HG03159 (cell line): ENCODE measurements at regions not wholly inside any gene's neighbourhood (a gene's known extent, or its start where the extent isn't known, plus 50 kb on each side); places are given as distances from the start of the nearest gene placed in this dataset.

Source experiments
- ATAC-seq: cut with Tn5 transposase; IDR thresholded peaks from one replicate; pipeline ENCODE4 v1.9.1; 2021; ENCODE audit warnings: mild to moderate bottlenecking, moderate library complexity; ENCODE audit not compliant: unreplicated experiment

- ATAC-seq: no peak
Observed at GRCh38 chr1:36743286-36744005, 260.7 kb upstream of the CSF3R start.

- ATAC-seq: no peak
Observed at GRCh38 chr1:36741066-36741465, 258.4 kb upstream of the CSF3R start.

GRCh38 chr1:36740446-36740845 is 257.7 kb upstream of the CSF3R start:
- ATAC-seq: no peak

GRCh38 chr1:36739703-36740289 is 257.1 kb upstream of the CSF3R start:
- no peak for ATAC-seq

- ATAC-seq: no peak
Observed at GRCh38 chr1:36738245-36738644, 255.5 kb upstream of the CSF3R start.

GRCh38 chr1:36737767-36738166 is 255.1 kb upstream of the CSF3R start:
- no peak for ATAC-seq

GRCh38 chr1:36737038-36737555 is 254.4 kb upstream of the CSF3R start:
- ATAC-seq: no peak

- ATAC-seq: no peak
Observed at GRCh38 chr1:36735939-36736730, 253.4 kb upstream of the CSF3R start.

- ATAC-seq: no peak
Observed at GRCh38 chr1:36735436-36735835, 252.7 kb upstream of the CSF3R start.

- ATAC-seq: no peak
Observed at GRCh38 chr1:36734356-36734755, 251.6 kb upstream of the CSF3R start.

GRCh38 chr1:36733748-36734147 is 251.0 kb upstream of the CSF3R start:
- ATAC-seq: no peak

- no peak for ATAC-seq
Observed at GRCh38 chr1:36732015-36732356, 249.3 kb upstream of the CSF3R start.

- ATAC-seq: no peak
Observed at GRCh38 chr1:36731226-36732014, 248.7 kb upstream of the CSF3R start.

GRCh38 chr1:36730599-36730998 is 247.9 kb upstream of the CSF3R start:
- no peak for ATAC-seq

- no peak for ATAC-seq
Observed at GRCh38 chr1:36729716-36730510, 247.2 kb upstream of the CSF3R start.

- ATAC-seq: no peak
Observed at GRCh38 chr1:36729289-36729688, 246.6 kb upstream of the CSF3R start.

GRCh38 chr1:36728846-36729245 is 246.1 kb upstream of the CSF3R start:
- no peak for ATAC-seq

GRCh38 chr1:36728051-36728450 is 245.3 kb upstream of the CSF3R start:
- no peak for ATAC-seq

GRCh38 chr1:36725151-36725550 is 242.4 kb upstream of the CSF3R start:
- no peak for ATAC-seq

- ATAC-seq: no peak
Observed at GRCh38 chr1:36723813-36724212, 241.1 kb upstream of the CSF3R start.
